ENCODE measurements at regions not wholly inside any gene's neighbourhood (a gene's known extent, or its start where the extent isn't known, plus 50 kb on each side); places are given as distances from the start of the nearest gene placed in this dataset.

DNA sequence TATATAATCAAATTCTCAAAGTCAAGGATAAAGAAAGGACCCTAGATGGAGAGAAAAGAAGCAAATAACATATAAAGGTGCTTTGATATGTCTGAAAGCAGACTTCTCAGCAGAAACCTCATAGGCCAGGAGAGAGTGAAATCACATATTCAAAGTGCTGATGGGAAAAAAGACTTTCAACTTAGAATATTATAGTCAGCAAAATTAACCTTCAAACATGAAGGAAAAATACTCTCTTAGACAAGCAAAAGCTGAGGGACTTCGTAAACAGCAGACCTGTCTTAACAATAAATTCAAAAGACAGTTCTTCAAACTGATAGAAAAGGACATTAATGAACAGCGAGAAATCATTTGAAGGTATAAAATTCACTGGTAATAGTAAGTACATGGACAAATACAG is 107.2 kb upstream of the KCNH7 start:
- TF ChIP-seq YY1 (IDR thresholded peaks at IDR 0.05; ENCODE audit: insufficient read depth, insufficient read length) = no peak
- TF ChIP-seq SUZ12 (IDR thresholded peaks at IDR 0.05; ENCODE audit: extremely low read depth, insufficient read depth, insufficient read length) = no peak
